ENCODE measurements at regions not wholly inside any gene's neighbourhood (a gene's known extent, or its start where the extent isn't known, plus 50 kb on each side); places are given as distances from the start of the nearest gene placed in this dataset.

DNA sequence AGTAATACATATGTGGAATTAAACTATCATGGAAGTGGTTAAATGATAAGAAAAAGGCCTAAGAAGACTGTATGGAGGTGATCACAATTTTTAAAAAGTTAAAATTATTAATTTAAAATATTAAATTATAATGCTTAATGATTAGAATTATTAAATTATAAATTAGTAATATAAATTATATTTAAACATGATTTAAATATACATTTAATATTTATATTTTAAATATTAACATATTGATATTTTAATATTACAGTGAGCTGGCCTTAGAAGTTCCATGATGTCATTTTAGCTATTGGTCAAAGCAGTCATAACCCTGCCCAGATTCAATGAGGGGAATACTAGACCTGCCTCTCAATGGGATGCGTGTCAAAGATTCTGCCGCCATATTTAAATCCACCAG lies 281.2 kb downstream of the PRDM2 start:
- no peak for DNase-seq (ENCODE audit: low spot score in 2 of 2)
- no peak for TF ChIP-seq POLR2A (IDR thresholded peaks at IDR 0.05)
- TF ChIP-seq POLR2AphosphoS5 (IDR thresholded peaks at IDR 0.05) = no peak
- TF ChIP-seq, protein P1, sequence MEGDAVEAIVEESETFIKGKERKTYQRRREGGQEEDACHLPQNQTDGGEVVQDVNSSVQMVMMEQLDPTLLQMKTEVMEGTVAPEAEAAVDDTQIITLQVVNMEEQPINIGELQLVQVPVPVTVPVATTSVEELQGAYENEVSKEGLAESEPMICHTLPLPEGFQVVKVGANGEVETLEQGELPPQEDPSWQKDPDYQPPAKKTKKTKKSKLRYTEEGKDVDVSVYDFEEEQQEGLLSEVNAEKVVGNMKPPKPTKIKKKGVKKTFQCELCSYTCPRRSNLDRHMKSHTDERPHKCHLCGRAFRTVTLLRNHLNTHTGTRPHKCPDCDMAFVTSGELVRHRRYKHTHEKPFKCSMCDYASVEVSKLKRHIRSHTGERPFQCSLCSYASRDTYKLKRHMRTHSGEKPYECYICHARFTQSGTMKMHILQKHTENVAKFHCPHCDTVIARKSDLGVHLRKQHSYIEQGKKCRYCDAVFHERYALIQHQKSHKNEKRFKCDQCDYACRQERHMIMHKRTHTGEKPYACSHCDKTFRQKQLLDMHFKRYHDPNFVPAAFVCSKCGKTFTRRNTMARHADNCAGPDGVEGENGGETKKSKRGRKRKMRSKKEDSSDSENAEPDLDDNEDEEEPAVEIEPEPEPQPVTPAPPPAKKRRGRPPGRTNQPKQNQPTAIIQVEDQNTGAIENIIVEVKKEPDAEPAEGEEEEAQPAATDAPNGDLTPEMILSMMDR (IDR thresholded peaks at IDR 0.05) = no peak
- TF ChIP-seq EP300 (IDR thresholded peaks at IDR 0.05) = no peak
- no peaks in the 10 kb centered on the region for H3K36me3 ChIP-seq
- H3K4me3 ChIP-seq = no peak overlapping the region
- H3K4me1 ChIP-seq = no peaks in the 10 kb centered on the region
- H3K27me3 ChIP-seq = no peaks in the 10 kb centered on the region
- 98% methylated on average over 2 of the region's 2 CpGs for WGBS
- H3K9me3 ChIP-seq = no peaks in the 10 kb centered on the region
- H3K27ac ChIP-seq = no peak overlapping the region

DNA sequence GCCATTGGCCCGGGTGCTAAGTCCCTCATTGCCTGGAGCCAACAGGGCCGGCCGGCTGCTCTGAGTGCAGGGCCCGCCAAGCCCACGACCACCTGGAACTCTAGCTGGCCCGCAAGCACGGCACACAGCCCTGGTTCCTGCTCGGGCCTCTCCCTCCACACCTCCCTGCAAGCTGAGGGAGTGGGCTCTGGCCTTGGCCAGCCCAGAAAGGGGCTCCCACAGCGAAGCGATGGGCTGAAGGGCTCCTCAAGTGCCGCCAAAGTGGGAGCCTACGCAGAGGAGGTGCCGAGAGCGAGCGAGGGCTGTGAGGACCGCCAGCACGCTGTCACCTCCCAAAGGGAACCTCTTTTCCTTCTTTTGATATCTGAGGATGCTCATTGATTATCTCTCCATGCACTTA lies 283.4 kb downstream of the PRDM2 start:
- no peaks in the 10 kb centered on the region for H3K9me3 ChIP-seq
- TF ChIP-seq, protein P1 (IDR thresholded peaks at IDR 0.05) = no peak
- TF ChIP-seq POLR2AphosphoS5 (IDR thresholded peaks at IDR 0.05) (no peak), EP300 (IDR thresholded peaks at IDR 0.05) (no peak), POLR2A (IDR thresholded peaks at IDR 0.05) (no peak)
- H3K4me1 ChIP-seq = no peaks in the 10 kb centered on the region
- no peak overlapping the region for H3K27ac ChIP-seq
- H3K36me3 ChIP-seq = no peaks in the 10 kb centered on the region
- no peak for DNase-seq (ENCODE audit: low spot score in 2 of 2)
- no peaks in the 10 kb centered on the region for H3K27me3 ChIP-seq
- no peak overlapping the region for H3K4me3 ChIP-seq
- WGBS = 93% methylated on average over 14 of the region's 17 CpGs

DNA sequence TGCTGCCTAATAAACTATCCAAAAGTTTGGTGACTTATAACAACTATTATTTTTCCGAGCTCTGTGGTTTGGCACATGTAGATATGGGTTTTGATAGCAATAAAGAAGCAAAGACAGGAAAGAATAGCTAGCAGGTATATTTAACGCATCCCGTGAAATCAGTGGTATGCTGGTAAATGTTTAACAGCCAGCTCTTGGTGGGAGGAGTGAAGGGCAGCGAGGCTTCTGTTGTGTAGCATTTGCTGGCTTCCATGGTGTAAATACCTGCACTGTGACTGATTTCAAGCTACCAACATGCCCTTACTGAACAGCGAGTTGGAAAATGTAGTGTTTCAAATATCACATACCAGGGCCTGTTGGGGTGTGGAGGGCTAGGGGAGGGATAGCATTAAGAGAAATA lies 291.0 kb downstream of the PRDM2 start:
- Histone ChIP-seq H3K4me3 (no peak overlapping the region), H3K36me3 (no peaks in the 10 kb centered on the region), H3K27me3 (no peaks in the 10 kb centered on the region), H3K9me3 (no peaks in the 10 kb centered on the region), H3K27ac (no peak overlapping the region), H3K4me1 (no peaks in the 10 kb centered on the region)
- WGBS = 77% methylated on average over 5 of the region's 5 CpGs
- TF ChIP-seq POLR2A (IDR thresholded peaks at IDR 0.05) (no peak), EP300 (IDR thresholded peaks at IDR 0.05) (no peak), POLR2AphosphoS5 (IDR thresholded peaks at IDR 0.05) (no peak)
- TF ChIP-seq, protein P1 (IDR thresholded peaks at IDR 0.05) = no peak
- DNase-seq (ENCODE audit: low spot score in 2 of 2) = no peak

DNA sequence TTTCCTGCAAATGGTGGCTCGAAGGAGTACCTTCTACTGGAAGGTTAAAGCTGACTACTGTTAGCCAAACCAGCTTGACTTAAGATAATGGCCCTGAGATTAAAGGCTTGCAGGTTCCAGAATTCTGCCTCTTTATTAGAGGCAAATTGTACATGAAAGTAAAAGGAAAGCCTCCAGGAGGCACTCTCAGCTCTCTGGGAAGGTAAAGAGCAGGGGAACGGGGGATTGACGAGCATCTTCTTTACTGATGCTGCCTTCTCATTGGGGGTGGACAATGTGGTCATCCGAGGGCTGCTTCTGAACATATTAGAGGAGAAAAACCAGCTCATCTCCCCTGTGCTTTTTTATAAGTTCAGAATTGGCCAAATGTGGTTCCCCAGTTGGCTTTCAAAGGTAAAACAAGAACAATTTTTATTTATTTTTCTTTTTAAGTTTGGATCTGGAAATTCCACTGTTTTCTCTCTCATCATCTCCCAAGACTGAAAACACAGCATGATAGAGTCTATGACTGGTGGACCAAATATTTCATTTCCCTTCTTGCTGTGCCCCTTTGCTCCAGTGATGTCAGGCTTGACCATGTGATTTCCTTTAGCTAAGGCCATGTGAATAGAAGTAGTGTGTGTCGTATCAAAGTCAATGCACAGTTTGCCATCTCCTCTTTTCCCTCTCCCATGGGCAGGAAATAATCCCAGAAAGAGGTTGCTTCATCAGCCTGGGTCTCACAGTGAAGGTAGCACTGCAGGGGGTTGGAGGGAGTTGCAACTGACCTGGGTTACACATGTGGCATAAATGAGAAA lies 292.7 kb downstream of the PRDM2 start:
- no peaks in the 10 kb centered on the region for H3K27me3 ChIP-seq
- TF ChIP-seq, protein P1 (IDR thresholded peaks at IDR 0.05) = no peak
- TF ChIP-seq POLR2AphosphoS5 (IDR thresholded peaks at IDR 0.05) = no peak
- TF ChIP-seq EP300 (IDR thresholded peaks at IDR 0.05) = no peak
- TF ChIP-seq POLR2A (IDR thresholded peaks at IDR 0.05) = no peak
- DNase-seq (ENCODE audit: low spot score in 2 of 2) = no peak
- H3K9me3 ChIP-seq = no peaks in the 10 kb centered on the region
- no peaks in the 10 kb centered on the region for H3K4me1 ChIP-seq
- no peaks in the 10 kb centered on the region for H3K36me3 ChIP-seq
- no peak overlapping the region for H3K4me3 ChIP-seq
- H3K27ac ChIP-seq = no peak overlapping the region
- 70% methylated on average over 5 of the region's 5 CpGs for WGBS

DNA sequence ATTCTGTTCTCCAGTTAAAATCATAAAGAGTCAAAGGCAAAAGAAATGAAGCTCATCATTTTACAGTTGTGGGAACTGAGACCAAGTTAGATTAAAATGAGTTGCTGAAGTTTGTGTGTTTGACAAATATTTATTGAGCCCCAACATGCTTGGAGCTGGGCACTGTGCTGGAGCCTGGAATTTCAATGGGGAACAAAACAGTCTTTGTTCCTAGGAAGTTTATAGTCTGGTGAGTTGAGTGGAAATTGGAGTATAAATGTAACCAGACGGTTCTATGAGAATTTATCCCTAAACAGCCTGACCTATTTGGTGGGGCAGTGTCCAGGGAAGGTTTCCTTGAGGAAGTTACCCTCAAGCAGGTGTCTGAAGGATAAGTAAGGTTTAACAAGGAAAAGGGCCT lies 294.4 kb downstream of the PRDM2 start:
- WGBS = 65% methylated on average over 1 of the region's 1 CpG
- DNase-seq (ENCODE audit: low spot score in 2 of 2) = no peak
- no peaks in the 10 kb centered on the region for H3K4me1 ChIP-seq
- H3K27ac ChIP-seq = no peak overlapping the region
- TF ChIP-seq POLR2AphosphoS5 (IDR thresholded peaks at IDR 0.05) (no peak), EP300 (IDR thresholded peaks at IDR 0.05) (no peak), POLR2A (IDR thresholded peaks at IDR 0.05) (no peak)
- TF ChIP-seq, protein P1 (IDR thresholded peaks at IDR 0.05) = no peak
- no peaks in the 10 kb centered on the region for H3K36me3 ChIP-seq
- H3K9me3 ChIP-seq = no peaks in the 10 kb centered on the region
- no peak overlapping the region for H3K4me3 ChIP-seq
- no peaks in the 10 kb centered on the region for H3K27me3 ChIP-seq
